NCI-H1417 treated with DMSO at 0.1 percent for 48 hours (cell line): ENCODE measurements at regions not wholly inside any gene's neighbourhood (a gene's known extent, or its start where the extent isn't known, plus 50 kb on each side); places are given as distances from the start of the nearest gene placed in this dataset.
"Not testable (repeated sequence)": the region's sequence is repeated elsewhere in the genome, so short reads cannot be mapped to it uniquely, and the experiment has no call there.

Experiments used
- DNase-seq: peaks from one replicate; lab custom pipeline; 2025; lab: John Stamatoyannopoulos, UW

GRCh38 chr18:79595876-79596374 is 83.7 kb upstream of the CTDP1 start:
- DNase-seq: no peak

- no peak for DNase-seq
These were observed 83.0 kb upstream of the CTDP1 start for GRCh38 chr18:79596446-79597175.

GRCh38 chr18:79597176-79597830 is 82.3 kb upstream of the CTDP1 start:
- DNase-seq: no peak

DNA sequence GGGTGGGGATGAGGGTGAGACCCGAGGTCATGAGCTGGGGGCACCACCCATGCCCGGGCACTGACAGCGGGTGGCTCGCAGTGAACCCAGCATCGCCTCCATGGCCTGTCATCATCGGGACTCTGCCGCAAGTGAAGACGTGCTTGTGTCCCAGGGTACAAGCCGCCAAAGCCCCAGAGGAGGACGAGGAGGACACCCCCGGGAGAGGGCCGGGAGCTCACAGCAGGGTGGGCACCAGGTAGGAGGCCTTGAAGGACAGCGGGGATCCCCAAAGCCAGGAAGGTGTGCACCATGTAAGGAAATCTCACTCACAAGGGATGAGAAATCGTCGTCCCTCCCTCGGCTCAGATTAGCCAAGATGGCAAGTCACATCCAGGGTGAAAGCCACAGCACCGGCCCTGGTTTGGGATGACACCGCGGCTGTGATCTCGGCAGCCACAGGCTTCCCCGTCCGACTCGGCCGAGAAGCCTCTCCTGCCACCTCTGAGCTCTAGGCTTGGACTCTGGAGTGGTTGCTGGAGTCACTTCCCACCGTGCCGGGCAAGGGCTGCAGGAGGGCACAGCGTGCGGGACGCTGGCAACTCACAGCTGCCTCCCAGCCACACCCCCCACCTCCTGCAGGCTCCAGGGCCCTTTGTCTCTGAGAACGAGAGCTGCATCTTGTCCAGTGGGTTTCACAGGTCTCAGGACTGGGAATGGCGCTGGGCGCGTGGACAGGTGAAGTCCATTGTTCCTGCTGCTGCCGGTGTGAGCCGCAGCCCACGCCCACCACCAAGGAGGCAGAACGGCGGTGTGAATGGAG is 81.6 kb upstream of the CTDP1 start:
- DNase-seq: no peak

- DNase-seq: no peak
These were observed 80.9 kb upstream of the CTDP1 start for GRCh38 chr18:79598633-79599175.

GRCh38 chr18:79599441-79599931 is 80.1 kb upstream of the CTDP1 start:
- DNase-seq: no peak

- DNase-seq: no peak
These were observed 79.5 kb upstream of the CTDP1 start for GRCh38 chr18:79600141-79600540.

DNA sequence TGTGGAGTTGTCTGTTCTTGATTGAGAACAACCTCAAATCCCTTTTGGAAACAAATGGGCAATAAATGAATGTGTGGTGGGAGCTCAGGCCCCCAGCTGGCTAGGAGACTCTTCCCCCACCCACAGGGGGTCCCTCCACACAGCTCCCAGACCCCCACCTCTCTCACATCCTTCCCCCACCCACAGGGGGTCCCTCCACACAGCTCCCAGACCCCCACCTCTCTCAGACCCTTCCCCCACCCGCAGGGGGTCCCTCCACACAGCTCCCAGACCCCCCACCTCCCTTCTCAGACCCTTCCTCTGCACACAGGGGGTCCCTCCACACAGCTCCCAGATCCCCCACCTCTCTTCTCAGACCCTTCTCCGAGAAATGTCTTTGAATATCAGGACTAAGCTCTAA is 79.0 kb upstream of the CTDP1 start:
- no peak for DNase-seq

DNA sequence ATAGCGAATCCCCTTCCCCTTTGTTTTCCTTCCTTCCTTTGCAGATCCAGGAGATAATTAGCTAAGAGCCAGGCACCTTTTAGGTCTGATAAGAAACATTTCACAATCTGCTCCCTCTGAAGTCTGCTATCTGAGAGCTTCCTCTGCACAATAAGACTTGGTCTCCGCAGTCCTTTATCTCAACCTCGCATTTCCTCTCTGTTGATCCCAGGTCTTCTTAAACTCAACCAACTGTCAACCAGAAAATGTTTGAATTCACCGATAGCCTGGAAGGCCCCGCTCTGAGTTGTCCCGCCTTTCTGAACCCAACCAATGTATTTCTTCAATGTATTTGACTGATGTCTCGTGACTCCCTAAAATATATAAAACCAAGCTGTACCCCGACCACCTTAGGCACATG is 78.4 kb upstream of the CTDP1 start:
- DNase-seq: no peak

DNA sequence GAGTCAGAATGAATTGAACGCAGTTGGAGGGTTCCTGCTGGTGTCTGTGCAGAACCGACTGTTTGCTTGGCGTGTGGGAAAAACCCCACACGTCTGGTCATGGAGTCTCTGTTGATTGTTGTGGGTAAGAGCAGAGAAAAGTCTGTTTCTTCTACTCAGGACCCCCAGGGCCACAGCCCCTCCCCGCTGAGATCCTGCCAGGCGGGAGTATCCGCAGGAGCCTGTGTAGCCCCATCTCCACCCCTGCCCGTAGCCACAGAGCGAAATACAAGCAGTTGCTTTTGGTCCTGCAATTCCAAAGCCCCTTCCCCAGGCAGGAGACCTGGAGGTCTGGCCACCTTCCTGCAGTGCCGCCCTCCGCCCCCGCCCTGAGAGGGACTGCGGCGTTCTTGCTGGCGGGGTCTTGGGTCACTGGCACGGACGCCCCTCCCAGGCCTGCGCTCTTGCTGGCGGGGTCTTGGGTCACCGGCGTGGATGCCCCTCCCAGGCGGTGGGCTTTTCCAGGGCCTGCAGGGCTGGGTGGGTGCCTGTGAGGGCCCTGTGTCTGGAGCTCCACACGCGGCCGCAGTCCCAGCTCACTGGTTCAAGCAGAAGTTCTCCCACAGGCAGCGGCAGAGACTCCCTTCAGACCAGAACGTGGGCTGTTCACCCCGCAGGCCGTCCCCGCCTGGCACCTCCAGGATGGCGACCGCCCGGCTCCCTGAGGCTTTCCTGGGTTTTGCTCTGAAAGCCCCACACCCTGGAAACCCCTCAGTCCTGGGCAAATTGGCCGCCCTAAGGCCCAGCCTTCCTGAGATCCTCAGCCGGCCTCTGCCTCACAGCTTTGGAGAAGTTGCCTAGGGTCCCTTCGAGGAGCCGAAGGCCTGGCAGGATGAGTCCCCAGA is 76.0 kb upstream of the CTDP1 start:
- no peak for DNase-seq

DNA sequence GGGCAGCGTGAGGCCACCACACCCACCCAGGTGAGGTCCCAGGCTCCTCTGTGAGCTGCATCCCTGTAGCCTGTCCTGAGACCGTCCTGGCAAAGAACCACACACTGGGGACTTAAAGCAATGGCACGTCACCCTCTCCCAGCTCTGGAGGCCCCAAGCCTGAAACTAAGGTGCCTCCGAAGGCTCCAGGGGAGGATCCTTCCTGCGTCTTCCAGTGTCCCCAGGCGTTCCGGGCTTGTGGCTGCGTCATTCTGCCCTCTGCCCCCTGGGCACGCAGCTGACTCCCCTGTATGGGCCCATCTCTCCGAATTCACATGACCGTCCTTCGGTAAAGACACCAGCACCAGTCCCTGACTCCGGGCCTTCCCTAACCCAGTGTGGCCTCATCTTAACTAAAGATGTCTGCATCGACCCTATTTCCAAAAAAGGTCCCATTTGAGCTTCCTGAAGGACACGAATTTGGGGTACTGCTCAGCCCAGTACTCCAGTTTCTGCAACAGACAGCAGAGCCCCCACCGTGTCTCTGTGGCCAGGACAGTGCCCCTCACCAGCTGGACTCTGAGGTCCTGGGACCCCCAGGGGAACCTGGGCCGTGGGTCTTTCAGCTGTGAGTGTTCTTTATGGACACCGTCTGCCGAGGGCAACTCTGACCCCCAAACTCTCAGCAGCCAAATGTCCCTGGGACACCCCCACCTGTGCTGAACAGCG is 75.2 kb upstream of the CTDP1 start:
- no peak for DNase-seq

GRCh38 chr18:79604913-79605880 is 74.4 kb upstream of the CTDP1 start:
- DNase-seq: no peak

DNA sequence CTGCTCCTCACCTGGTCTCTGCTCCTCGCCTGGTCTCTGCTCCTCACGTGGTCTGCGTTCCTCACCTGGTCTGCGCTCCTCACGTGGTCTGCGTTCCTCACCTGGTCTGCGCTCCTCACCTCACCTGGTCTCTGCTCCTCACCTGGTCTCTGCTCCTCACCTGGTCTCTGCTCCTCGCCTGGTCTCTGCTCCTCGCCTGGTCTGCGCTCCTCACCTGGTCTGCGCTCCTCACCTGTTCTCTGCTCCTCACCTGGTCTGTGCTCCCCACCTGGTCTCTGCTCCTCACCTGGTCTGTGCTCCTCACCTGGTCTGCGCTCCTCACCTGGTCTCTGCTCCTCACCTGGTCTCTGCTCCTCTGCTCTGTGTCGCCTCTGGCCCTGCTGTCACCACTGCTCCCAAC is 73.5 kb upstream of the CTDP1 start:
- not testable (repeated sequence) for DNase-seq

- no peak for DNase-seq
These were observed 72.8 kb upstream of the CTDP1 start for GRCh38 chr18:79606621-79607331.

- DNase-seq: no peak
These were observed 72.1 kb upstream of the CTDP1 start for GRCh38 chr18:79607361-79607952.

DNA sequence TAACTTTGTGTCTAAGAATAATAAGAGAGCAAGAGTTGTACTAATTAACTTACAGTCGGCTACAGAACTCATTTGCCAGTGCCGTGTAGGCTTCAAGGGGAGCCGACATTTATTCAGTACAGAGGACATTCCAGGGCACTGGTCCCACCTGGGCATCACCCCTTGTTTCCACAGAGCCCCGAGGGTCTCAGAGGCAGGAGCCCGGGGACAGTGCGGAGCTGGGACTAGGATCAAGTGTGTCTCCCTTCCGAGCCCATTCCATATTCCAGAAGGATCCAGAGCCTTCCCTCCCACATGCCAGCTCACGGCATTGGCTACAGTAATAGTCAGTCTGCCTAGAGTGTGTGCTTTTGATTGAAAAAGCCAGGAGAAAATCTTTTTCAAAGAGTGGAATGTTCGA is 71.5 kb upstream of the CTDP1 start:
- DNase-seq: no peak

GRCh38 chr18:79608535-79608934 is 71.1 kb upstream of the CTDP1 start:
- DNase-seq: no peak

GRCh38 chr18:79608999-79609461 is 70.6 kb upstream of the CTDP1 start:
- no peak for DNase-seq
